Mesenchymal stem cell (in vitro differentiated cells and primary cell): ENCODE measurements at regions not wholly inside any gene's neighbourhood (a gene's known extent, or its start where the extent isn't known, plus 50 kb on each side); places are given as distances from the start of the nearest gene placed in this dataset.

Experiments used
- DNase-seq: peaks from one replicate; pipeline ENCODE4 v3.0.0-alpha.2; 2013
- H2AFZ ChIP-seq: one replicate; pipeline ENCODE4 v1.6.1; 2013; ENCODE audit warnings: low read depth, mild to moderate bottlenecking, control low read depth, inconsistent platforms, low read length, moderate library complexity
- H2AK5ac ChIP-seq: 2 replicates; pipeline ENCODE4 v1.6.1; 2013; ENCODE audit warnings: low read length, moderate library complexity, mild to moderate bottlenecking, inconsistent platforms; ENCODE audit not compliant: severe bottlenecking
- H2BK120ac ChIP-seq: one replicate; pipeline ENCODE4 v1.6.1; 2013; ENCODE audit warnings: low read depth, mild to moderate bottlenecking, inconsistent platforms, low read length, moderate library complexity
- H2BK12ac ChIP-seq, 2 experiments: one replicate each; pipeline ENCODE4 v1.6.1; 2013; ENCODE audit warnings: inconsistent platforms in 2 of 2, low read length in 2 of 2, mild to moderate bottlenecking in 2 of 2, moderate library complexity in 2 of 2, control low read depth in 1 of 2
- H2BK15ac ChIP-seq: one replicate; pipeline ENCODE4 v1.6.1; 2013; ENCODE audit warnings: mild to moderate bottlenecking, low read depth, inconsistent platforms; ENCODE audit not compliant: poor library complexity, severe bottlenecking
- H2BK5ac ChIP-seq: 2 replicates; pipeline ENCODE4 v1.6.1; 2013; ENCODE audit warnings: low read depth, mild to moderate bottlenecking, low read length, control low read depth, inconsistent platforms; ENCODE audit not compliant: poor library complexity, severe bottlenecking
- H3K14ac ChIP-seq, 2 experiments: one replicate each; pipeline ENCODE4 v1.6.1; 2013; ENCODE audit warnings: inconsistent platforms in 2 of 2, low read length in 2 of 2, control low read depth in 1 of 2, mild to moderate bottlenecking in 1 of 2, moderate library complexity in 1 of 2
- H3K18ac ChIP-seq, 2 experiments: one replicate each; pipeline ENCODE4 v1.6.1; 2013; ENCODE audit warnings: inconsistent platforms in 2 of 2, low read length in 2 of 2, control low read depth in 1 of 2, low read depth in 1 of 2, mild to moderate bottlenecking in 1 of 2
- H3K23ac ChIP-seq, 2 experiments: one replicate each; pipeline ENCODE4 v1.6.1; 2013; ENCODE audit warnings: inconsistent platforms in 2 of 2, low read length in 2 of 2, mild to moderate bottlenecking in 2 of 2, moderate library complexity in 2 of 2, control low read depth in 1 of 2
- H3K27ac ChIP-seq: 2 replicates; pipeline ENCODE4 v1.5.1; 2013; ENCODE audit warnings: mild to moderate bottlenecking, moderate library complexity, low read length, control low read depth, inconsistent platforms; ENCODE audit not compliant: poor library complexity, severe bottlenecking
- H3K27me3 ChIP-seq, 2 experiments: 2 replicates each; pipeline versions ENCODE4 v1.6.1 to v1.7.0; 2013; ENCODE audit warnings: low read length in 2 of 2, mild to moderate bottlenecking in 2 of 2, moderate library complexity in 2 of 2, control low read depth in 1 of 2, inconsistent platforms in 1 of 2; ENCODE audit not compliant: control insufficient read depth in 1 of 2, insufficient read depth in 1 of 2
- H3K36me3 ChIP-seq, 2 experiments: 2 replicates each; pipeline versions ENCODE4 v1.6.1 to v1.7.0; 2013; ENCODE audit warnings: low read length in 2 of 2, control low read depth in 1 of 2, inconsistent platforms in 1 of 2, low read depth in 1 of 2, mild to moderate bottlenecking in 1 of 2; ENCODE audit not compliant: insufficient read depth in 2 of 2, control insufficient read depth in 1 of 2
- H3K4ac ChIP-seq, 2 experiments: one replicate each; pipeline ENCODE4 v1.6.1; 2013; ENCODE audit warnings: inconsistent platforms in 2 of 2, low read length in 2 of 2, mild to moderate bottlenecking in 2 of 2, moderate library complexity in 2 of 2, control low read depth in 1 of 2, low read depth in 1 of 2
- H3K4me1 ChIP-seq: 2 replicates; pipeline ENCODE4 v1.6.1; 2013; ENCODE audit warnings: low read depth, low read length, control low read depth; ENCODE audit not compliant: control insufficient read depth, insufficient read depth
- H3K4me2 ChIP-seq: 2 replicates; pipeline ENCODE4 v1.6.1; 2013; ENCODE audit warnings: low read length, mild to moderate bottlenecking, inconsistent platforms; ENCODE audit not compliant: poor library complexity, severe bottlenecking
- H3K4me3 ChIP-seq, 2 experiments: 2 replicates each; pipeline versions ENCODE4 v1.5.1 to v1.7.0; 2013; ENCODE audit warnings: low read length in 2 of 2, mild to moderate bottlenecking in 2 of 2, control low read depth in 1 of 2, low read depth in 1 of 2; ENCODE audit not compliant: insufficient read depth in 1 of 2
- H3K79me1 ChIP-seq: replicated peaks from 2 replicates; pipeline ENCODE4 v1.6.1; 2013; ENCODE audit warnings: mild to moderate bottlenecking, control low read depth, low read length, inconsistent platforms; ENCODE audit not compliant: poor library complexity, severe bottlenecking
- H3K9ac ChIP-seq: 2 replicates; pipeline ENCODE4 v1.7.0; 2013; ENCODE audit warnings: mild to moderate bottlenecking, low read length, moderate library complexity
- H3K9me3 ChIP-seq: 2 replicates; pipeline ENCODE4 v1.7.0; 2013; ENCODE audit warnings: mild to moderate bottlenecking, low read length; ENCODE audit not compliant: control insufficient read depth
- H4K8ac ChIP-seq: one replicate; pipeline ENCODE4 v1.6.1; 2013; ENCODE audit warnings: inconsistent platforms, mild to moderate bottlenecking, low read length, moderate library complexity
- H4K91ac ChIP-seq: one replicate; pipeline ENCODE4 v1.6.1; 2013; ENCODE audit warnings: mild to moderate bottlenecking, low read length, inconsistent platforms
- WGBS: methylation state at CpG from one replicate; pipeline ENCODE4 v1.1.7; 2013; ENCODE audit warnings: mixed read lengths; 5-methylcytosine and 5-hydroxymethylcytosine counted together

- Histone ChIP-seq H4K91ac (no peak overlapping the region), H3K79me1 (no peaks in the 10 kb centered on the region), H3K4me2 (no peak overlapping the region), H3K23ac (no peak overlapping the region), H2BK120ac (no peak overlapping the region), H3K14ac (no peak overlapping the region), H2AFZ (no peak overlapping the region), H3K9me3 (peaks cover 3% of the 10 kb centered on the region), H2BK15ac (no peak overlapping the region), H3K4ac (no peak overlapping the region), H3K9ac (no peak overlapping the region), H2BK5ac (no peak overlapping the region), H3K4me1 (no peaks in the 10 kb centered on the region), H3K36me3 (no peaks in the 10 kb centered on the region), H4K8ac (no peak overlapping the region), H3K4me3 (no peak overlapping the region), H3K18ac (no peak overlapping the region), H3K27me3 (no peaks in the 10 kb centered on the region), H2BK12ac (no peak overlapping the region), H3K27ac (no peak overlapping the region), H2AK5ac (no peak overlapping the region)
- WGBS = 5% methylated on average over 1 of the region's 1 CpG
- DNase-seq = no peak
Observed at GRCh38 chr4:170400361-170400760, 310.6 kb upstream of the AADAT start.

GRCh38 chr4:170399581-170400293, 310.0 kb upstream of the AADAT start:
- no peak overlapping the region for H2BK15ac ChIP-seq
- H3K9me3 ChIP-seq = peaks cover 1% of the 10 kb centered on the region
- H3K4ac ChIP-seq = no peak overlapping the region
- no peak for DNase-seq
- no peak overlapping the region for H4K91ac ChIP-seq
- 100% methylated on average over 1 of the region's 3 CpGs for WGBS
- H2BK12ac ChIP-seq = no peak overlapping the region
- H3K4me2 ChIP-seq = no peak overlapping the region
- H3K79me1 ChIP-seq = no peaks in the 10 kb centered on the region
- H3K27ac ChIP-seq = no peak overlapping the region
- no peak overlapping the region for H2AK5ac ChIP-seq
- no peak overlapping the region for H3K18ac ChIP-seq
- no peak overlapping the region for H2AFZ ChIP-seq
- H3K23ac ChIP-seq = no peak overlapping the region
- H3K4me3 ChIP-seq = no peak overlapping the region
- H3K27me3 ChIP-seq = no peaks in the 10 kb centered on the region
- H4K8ac ChIP-seq = no peak overlapping the region
- no peaks in the 10 kb centered on the region for H3K36me3 ChIP-seq
- H3K4me1 ChIP-seq = no peaks in the 10 kb centered on the region
- H3K9ac ChIP-seq = no peak overlapping the region
- no peak overlapping the region for H3K14ac ChIP-seq
- H2BK120ac ChIP-seq = no peak overlapping the region
- no peak overlapping the region for H2BK5ac ChIP-seq

- Histone ChIP-seq H3K9ac (no peak overlapping the region), H4K91ac (no peak overlapping the region), H2BK120ac (no peak overlapping the region), H2BK12ac (no peak overlapping the region), H3K23ac (no peak overlapping the region), H2BK5ac (no peak overlapping the region), H2AFZ (no peak overlapping the region), H3K79me1 (no peaks in the 10 kb centered on the region), H3K4me1 (no peaks in the 10 kb centered on the region), H3K9me3 (no peaks in the 10 kb centered on the region), H3K4me2 (no peak overlapping the region), H3K27ac (no peak overlapping the region), H4K8ac (no peak overlapping the region), H3K27me3 (no peaks in the 10 kb centered on the region), H3K18ac (no peak overlapping the region), H3K36me3 (no peaks in the 10 kb centered on the region), H3K4me3 (no peak overlapping the region), H3K4ac (no peak overlapping the region), H2BK15ac (no peak overlapping the region), H3K14ac (no peak overlapping the region), H2AK5ac (no peak overlapping the region)
- DNase-seq = no peak
Observed at GRCh38 chr4:170398218-170398617, 308.5 kb upstream of the AADAT start.

- H4K8ac ChIP-seq = no peak overlapping the region
- no peak for DNase-seq
- 100% methylated on average over 1 of the region's 2 CpGs for WGBS
Observed at GRCh38 chr4:170395773-170396172, 306.0 kb upstream of the AADAT start.

More at GRCh38 chr4:170395773-170396172, 306.0 kb upstream of the AADAT start:
- H3K9me3 ChIP-seq = no peaks in the 10 kb centered on the region
- H3K27me3 ChIP-seq = no peaks in the 10 kb centered on the region
- no peak overlapping the region for H3K4ac ChIP-seq
- no peak overlapping the region for H2AK5ac ChIP-seq
- no peak overlapping the region for H3K18ac ChIP-seq
- H2BK5ac ChIP-seq = no peak overlapping the region
- H3K4me1 ChIP-seq = no peaks in the 10 kb centered on the region
- H2BK12ac ChIP-seq = no peak overlapping the region
- H3K4me3 ChIP-seq = no peak overlapping the region
- no peak overlapping the region for H2BK15ac ChIP-seq
- no peak overlapping the region for H2AFZ ChIP-seq
- no peaks in the 10 kb centered on the region for H3K36me3 ChIP-seq
- H2BK120ac ChIP-seq = no peak overlapping the region
- no peak overlapping the region for H3K9ac ChIP-seq
- H4K91ac ChIP-seq = no peak overlapping the region
- no peak overlapping the region for H3K23ac ChIP-seq
- no peaks in the 10 kb centered on the region for H3K79me1 ChIP-seq
- H3K4me2 ChIP-seq = no peak overlapping the region
- H3K27ac ChIP-seq = no peak overlapping the region
- no peak overlapping the region for H3K14ac ChIP-seq
